ENCODE measurements at regions not wholly inside any gene's neighbourhood (a gene's known extent, or its start where the extent isn't known, plus 50 kb on each side); places are given as distances from the start of the nearest gene placed in this dataset.

DNA sequence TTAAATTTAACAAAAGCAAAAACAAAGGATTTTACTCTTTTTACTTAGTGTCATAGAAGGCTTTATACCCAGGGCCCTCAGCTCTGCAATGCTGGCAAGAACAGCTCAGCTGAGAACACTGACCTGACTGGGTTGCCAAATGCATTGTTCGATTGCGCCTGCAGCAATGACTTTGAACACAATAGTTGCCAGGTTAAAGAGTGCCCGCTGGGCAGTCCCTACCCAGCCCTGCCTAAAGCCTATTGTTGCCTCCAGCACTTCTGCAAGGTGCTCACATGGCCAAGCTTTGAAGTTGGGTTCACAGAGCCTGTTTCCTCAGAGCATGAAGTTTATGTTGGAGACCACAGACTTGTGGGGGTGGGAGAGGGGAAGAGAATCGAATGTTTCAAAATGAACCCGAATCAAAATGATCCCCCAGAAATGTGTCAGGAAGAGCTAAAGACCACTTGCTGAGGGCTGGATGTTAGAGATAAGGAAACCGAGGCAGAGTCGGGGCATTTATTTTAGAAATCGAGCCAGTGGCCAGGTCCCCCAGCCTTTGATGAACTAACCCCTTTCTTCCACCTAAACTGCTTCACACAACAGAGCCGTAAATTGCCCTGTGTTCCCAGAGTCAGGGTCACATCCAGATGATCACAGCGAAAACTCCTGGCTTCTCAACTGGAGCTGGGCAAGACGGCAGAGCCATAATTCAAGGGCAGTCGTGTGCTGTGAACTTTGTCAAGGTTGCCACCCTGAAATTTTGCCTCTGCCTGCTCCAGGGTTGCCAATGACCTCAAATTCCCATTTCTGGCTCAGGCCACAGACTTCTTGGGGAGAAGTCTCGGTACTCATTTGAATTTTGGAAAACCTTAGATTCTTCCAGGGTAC is 55.0 kb downstream of the FOXA2 start:
- H3K27ac Mint-ChIP-seq (ENCODE audit: unreplicated experiment), result no peak overlapping the region
- DNase-seq (ENCODE audit: low spot score), result no peak
- peaks cover 5% of the 10 kb centered on the region for H3K27me3 Mint-ChIP-seq (ENCODE audit: unreplicated experiment)
- H3K4me3 Mint-ChIP-seq (ENCODE audit: unreplicated experiment), result no peak overlapping the region
- no peaks in the 10 kb centered on the region for H3K36me3 Mint-ChIP-seq (ENCODE audit: low read depth, unreplicated experiment)
- peaks cover 6% of the 10 kb centered on the region for H3K4me1 Mint-ChIP-seq (ENCODE audit: unreplicated experiment)
- no peaks in the 10 kb centered on the region for H3K9me3 Mint-ChIP-seq (ENCODE audit: unreplicated experiment)
- TF ChIP-seq, protein P1, sequence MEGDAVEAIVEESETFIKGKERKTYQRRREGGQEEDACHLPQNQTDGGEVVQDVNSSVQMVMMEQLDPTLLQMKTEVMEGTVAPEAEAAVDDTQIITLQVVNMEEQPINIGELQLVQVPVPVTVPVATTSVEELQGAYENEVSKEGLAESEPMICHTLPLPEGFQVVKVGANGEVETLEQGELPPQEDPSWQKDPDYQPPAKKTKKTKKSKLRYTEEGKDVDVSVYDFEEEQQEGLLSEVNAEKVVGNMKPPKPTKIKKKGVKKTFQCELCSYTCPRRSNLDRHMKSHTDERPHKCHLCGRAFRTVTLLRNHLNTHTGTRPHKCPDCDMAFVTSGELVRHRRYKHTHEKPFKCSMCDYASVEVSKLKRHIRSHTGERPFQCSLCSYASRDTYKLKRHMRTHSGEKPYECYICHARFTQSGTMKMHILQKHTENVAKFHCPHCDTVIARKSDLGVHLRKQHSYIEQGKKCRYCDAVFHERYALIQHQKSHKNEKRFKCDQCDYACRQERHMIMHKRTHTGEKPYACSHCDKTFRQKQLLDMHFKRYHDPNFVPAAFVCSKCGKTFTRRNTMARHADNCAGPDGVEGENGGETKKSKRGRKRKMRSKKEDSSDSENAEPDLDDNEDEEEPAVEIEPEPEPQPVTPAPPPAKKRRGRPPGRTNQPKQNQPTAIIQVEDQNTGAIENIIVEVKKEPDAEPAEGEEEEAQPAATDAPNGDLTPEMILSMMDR (IDR thresholded peaks at IDR 0.05; ENCODE audit: unreplicated experiment), result no peak

DNA sequence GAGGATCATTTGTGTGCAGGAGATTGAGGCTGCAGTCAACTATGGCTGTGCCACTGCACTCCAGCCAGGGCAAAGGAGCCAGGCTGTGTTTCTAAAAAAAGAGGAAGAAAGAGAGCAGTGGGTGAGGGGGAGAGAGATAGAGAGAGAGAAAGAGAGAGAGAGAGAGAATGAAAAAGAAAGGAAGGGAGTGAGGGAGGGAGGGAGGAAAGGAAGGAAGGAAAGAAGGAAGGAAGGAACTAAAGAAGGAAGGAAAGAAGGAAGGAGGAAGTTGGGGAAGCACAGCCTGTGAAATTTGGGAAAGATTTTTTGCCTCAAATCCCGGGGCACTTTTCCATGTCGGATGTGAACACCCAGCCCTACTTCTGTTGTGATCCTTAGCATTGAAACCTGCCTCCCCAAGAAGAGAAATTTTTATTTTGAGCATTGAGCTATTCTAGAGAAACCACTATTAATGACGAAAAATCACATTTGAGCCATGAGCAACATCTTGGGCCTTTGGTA is 57.8 kb downstream of the FOXA2 start:
- H3K27me3 Mint-ChIP-seq (ENCODE audit: unreplicated experiment), result peaks cover 5% of the 10 kb centered on the region
- no peak for DNase-seq (ENCODE audit: low spot score)
- no peak overlapping the region for H3K4me3 Mint-ChIP-seq (ENCODE audit: unreplicated experiment)
- no peaks in the 10 kb centered on the region for H3K36me3 Mint-ChIP-seq (ENCODE audit: low read depth, unreplicated experiment)
- TF ChIP-seq, protein P1 (IDR thresholded peaks at IDR 0.05; ENCODE audit: unreplicated experiment), result no peak
- no peak overlapping the region for H3K27ac Mint-ChIP-seq (ENCODE audit: unreplicated experiment)
- H3K9me3 Mint-ChIP-seq (ENCODE audit: unreplicated experiment), result no peaks in the 10 kb centered on the region
- peaks cover 6% of the 10 kb centered on the region for H3K4me1 Mint-ChIP-seq (ENCODE audit: unreplicated experiment)

DNA sequence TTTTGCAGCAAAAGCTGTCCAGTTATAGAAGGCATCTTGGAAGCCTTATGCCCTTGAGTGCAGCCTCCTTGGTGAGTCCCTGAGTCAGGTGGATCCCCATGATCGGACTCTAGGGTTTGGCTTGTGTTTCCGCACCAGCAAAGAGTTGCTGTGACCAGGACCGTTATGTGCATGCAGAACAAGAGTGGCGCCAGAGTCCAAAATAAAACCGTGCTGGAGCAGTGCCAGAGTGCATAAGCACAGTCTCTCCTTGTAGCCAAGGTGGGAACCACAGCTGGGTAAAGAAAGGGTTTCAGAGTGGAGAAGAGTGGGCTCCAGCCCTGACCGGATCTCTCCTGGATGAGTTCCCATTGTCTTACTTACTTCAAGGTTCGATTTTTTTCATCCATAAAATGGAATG is 58.6 kb downstream of the FOXA2 start:
- Mint-ChIP-seq H3K4me1 (ENCODE audit: unreplicated experiment) (peaks cover 6% of the 10 kb centered on the region), H3K27ac (ENCODE audit: unreplicated experiment) (no peak overlapping the region), H3K36me3 (ENCODE audit: low read depth, unreplicated experiment) (no peaks in the 10 kb centered on the region), H3K9me3 (ENCODE audit: unreplicated experiment) (no peaks in the 10 kb centered on the region), H3K27me3 (ENCODE audit: unreplicated experiment) (peaks cover 2% of the 10 kb centered on the region), H3K4me3 (ENCODE audit: unreplicated experiment) (no peak overlapping the region)
- no peak for DNase-seq (ENCODE audit: low spot score)
- TF ChIP-seq, protein P1 (IDR thresholded peaks at IDR 0.05; ENCODE audit: unreplicated experiment), result no peak

DNA sequence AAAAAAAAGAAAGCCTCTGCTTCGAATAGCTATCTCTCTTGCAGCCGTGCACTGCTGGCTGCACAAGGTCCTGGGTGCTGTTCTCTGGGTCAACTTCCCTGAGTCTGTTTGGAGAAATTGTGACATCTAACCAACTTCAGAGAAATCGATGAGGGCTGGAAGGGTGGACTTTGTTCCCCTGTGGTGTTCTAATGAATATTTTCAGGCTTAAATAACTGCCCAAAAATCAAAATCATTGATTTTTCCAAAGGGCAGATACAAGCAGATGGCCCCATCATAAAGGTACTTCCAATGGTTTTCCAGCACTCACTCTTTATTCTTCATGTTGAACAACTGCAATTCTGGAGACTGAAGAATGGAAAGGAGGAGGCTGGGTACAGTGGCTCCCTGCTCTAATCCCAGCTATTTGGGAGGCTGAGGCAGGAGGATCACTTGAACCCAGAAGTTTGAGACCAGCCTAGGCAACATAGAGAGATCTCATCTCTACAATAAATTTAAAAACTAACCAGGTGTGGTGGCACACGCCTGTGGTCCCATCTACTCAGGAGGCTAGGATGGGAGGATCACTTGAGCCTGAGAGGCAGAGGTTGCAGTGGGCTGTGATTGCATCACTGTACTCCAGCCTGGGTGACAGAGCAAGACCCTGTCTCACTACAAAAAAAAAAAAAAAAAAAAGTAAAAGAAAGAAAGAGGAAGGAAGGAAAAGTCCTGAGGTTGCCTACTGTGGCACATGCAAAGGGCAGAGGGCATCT is 59.1 kb downstream of the FOXA2 start:
- TF ChIP-seq, protein P1 (IDR thresholded peaks at IDR 0.05; ENCODE audit: unreplicated experiment), result no peak
- Mint-ChIP-seq H3K9me3 (ENCODE audit: unreplicated experiment) (no peaks in the 10 kb centered on the region), H3K4me1 (ENCODE audit: unreplicated experiment) (peaks cover 6% of the 10 kb centered on the region), H3K4me3 (ENCODE audit: unreplicated experiment) (no peak overlapping the region), H3K36me3 (ENCODE audit: low read depth, unreplicated experiment) (no peaks in the 10 kb centered on the region), H3K27me3 (ENCODE audit: unreplicated experiment) (no peaks in the 10 kb centered on the region), H3K27ac (ENCODE audit: unreplicated experiment) (no peak overlapping the region)
- DNase-seq (ENCODE audit: low spot score), result no peak
